CD14-positive monocyte (primary cell): ENCODE measurements at regions not wholly inside any gene's neighbourhood (a gene's known extent, or its start where the extent isn't known, plus 50 kb on each side); places are given as distances from the start of the nearest gene placed in this dataset.

Experiments
- DNase-seq, 3 donors: peaks; one replicate each; pipeline ENCODE4 v3.0.0-alpha.2; 2011 to 2022
- H2AFZ ChIP-seq: 2 replicates; pipeline ENCODE4 v1.6.0; 2012; ENCODE audit warnings: mild to moderate bottlenecking, low read depth, low read length, inconsistent platforms; ENCODE audit not compliant: insufficient read depth, poor library complexity, severe bottlenecking
- H3K27ac ChIP-seq, 2 donors: 1 replicate in 1 of 2; 2 replicates in 1 of 2; pipeline ENCODE4 v1.5.1; 2012 to 2013; ENCODE audit warnings: low read length in 2 of 2, control low read depth in 1 of 2, inconsistent platforms in 1 of 2, low read depth in 1 of 2, mild to moderate bottlenecking in 1 of 2
- H3K27me3 ChIP-seq, 2 donors: one replicate each; pipeline versions ENCODE4 v1.6.0 to v1.6.1; 2011 to 2013; ENCODE audit warnings: low read length in 2 of 2; ENCODE audit not compliant: control insufficient read depth in 2 of 2, insufficient read depth in 2 of 2
- H3K36me3 ChIP-seq, 2 donors: replicated peaks in 1 of 2; 1 replicate in 1 of 2; 2 replicates in 1 of 2; pipeline versions ENCODE4 v1.5.1 to v1.6.1; 2012 to 2013; ENCODE audit warnings: low read length in 2 of 2, control low read depth in 1 of 2, inconsistent platforms in 1 of 2, mild to moderate bottlenecking in 1 of 2; ENCODE audit not compliant: insufficient read depth in 2 of 2, control insufficient read depth in 1 of 2
- H3K4me1 ChIP-seq, 2 donors: 1 replicate in 1 of 2; 2 replicates in 1 of 2; pipeline versions ENCODE4 v1.5.1 to v1.6.1; 2012 to 2013; ENCODE audit warnings: low read length in 2 of 2, control low read depth in 1 of 2, inconsistent platforms in 1 of 2, mild to moderate bottlenecking in 1 of 2, moderate library complexity in 1 of 2; ENCODE audit not compliant: insufficient read depth in 2 of 2, control insufficient read depth in 1 of 2
- H3K4me2 ChIP-seq: replicated peaks from 2 replicates; pipeline ENCODE3; 2012; ENCODE audit warnings: low read length, moderate library complexity, mild to moderate bottlenecking; ENCODE audit not compliant: poor library complexity, severe bottlenecking; ENCODE audit errors: extremely low read depth
- H3K4me3 ChIP-seq, 3 experiments: fragments of 200-600 bp in 1 of 3; sonication (generic) in 1 of 3; replicated peaks in 1 of 3; 1 replicate in 2 of 3; 2 replicates in 1 of 3; pipeline ENCODE4 v1.5.1; 2011 to 2013; ENCODE audit warnings: low read length in 3 of 3, mild to moderate bottlenecking in 3 of 3, control low read depth in 2 of 3, low read depth in 2 of 3, inconsistent platforms in 1 of 3, moderate library complexity in 1 of 3
- H3K79me2 ChIP-seq: 2 replicates; pipeline ENCODE4 v1.6.0; 2012; ENCODE audit warnings: mild to moderate bottlenecking, control low read depth, inconsistent platforms, low read length, moderate library complexity; ENCODE audit not compliant: insufficient read depth
- H3K9ac ChIP-seq: 2 replicates; pipeline ENCODE4 v1.6.0; 2017; ENCODE audit warnings: low read length, mild to moderate bottlenecking; ENCODE audit not compliant: insufficient read depth, poor library complexity, severe bottlenecking
- H3K9me3 ChIP-seq, 2 donors: replicated peaks in 1 of 2; 1 replicate in 1 of 2; 2 replicates in 1 of 2; pipeline versions ENCODE4 v1.5.1 to v1.6.1; 2012 to 2013; ENCODE audit warnings: low read length in 2 of 2, control low read depth in 1 of 2; ENCODE audit not compliant: control insufficient read depth in 1 of 2, insufficient read depth in 1 of 2
- H4K20me1 ChIP-seq: 2 replicates; pipeline ENCODE4 v1.6.0; 2012; ENCODE audit warnings: mild to moderate bottlenecking, low read length, control low read depth, moderate library complexity; ENCODE audit not compliant: insufficient read depth
- H3K27ac Mint-ChIP-seq, 7 donors: one replicate each; pipeline ENCODE4 v1.8.0; 2020; ENCODE audit warnings: mild to moderate bottlenecking in 7 of 7, mixed read lengths in 7 of 7, moderate library complexity in 6 of 7, inconsistent platforms in 2 of 7
- H3K27me3 Mint-ChIP-seq, 3 donors: one replicate each; pipeline ENCODE4 v1.8.0; 2021 to 2022; ENCODE audit warnings: low read depth in 3 of 3, mild to moderate bottlenecking in 3 of 3, mixed read lengths in 3 of 3, moderate library complexity in 3 of 3, inconsistent platforms in 1 of 3
- H3K36me3 Mint-ChIP-seq, 2 donors: one replicate each; pipeline ENCODE4 v1.8.0; 2020; ENCODE audit warnings: mixed read lengths in 2 of 2, inconsistent platforms in 1 of 2, mild to moderate bottlenecking in 1 of 2
- H3K4me1 Mint-ChIP-seq: one replicate; pipeline ENCODE4 v1.8.0; 2020; ENCODE audit warnings: mild to moderate bottlenecking, mixed read lengths
- H3K4me3 Mint-ChIP-seq, 2 donors: one replicate each; pipeline ENCODE4 v1.8.0; 2020; ENCODE audit warnings: mild to moderate bottlenecking in 2 of 2, mixed read lengths in 2 of 2, moderate library complexity in 1 of 2
- H3K9me3 Mint-ChIP-seq, 7 donors: one replicate each; pipeline ENCODE4 v1.8.0; 2020 to 2022; ENCODE audit warnings: mixed read lengths in 7 of 7, mild to moderate bottlenecking in 6 of 7, moderate library complexity in 6 of 7, inconsistent platforms in 2 of 7
- CTCF ChIP-seq: fragments of 200-600 bp; IDR thresholded peaks from one replicate; pipeline ENCODE4 v1.8.0; 2022; ENCODE audit warnings: antibody characterized with exemption, mild to moderate bottlenecking
- WGBS: methylation state at CpG from one replicate; pipeline ENCODE4 v1.1.5; 2013; ENCODE audit warnings: missing lambda C conversion rate; ENCODE audit not compliant: insufficient coverage; 5-methylcytosine and 5-hydroxymethylcytosine counted together
- intact Hi-C, 2 donors: fragments of 100-400 bp; cut with micrococcal nuclease; formaldehyde crosslinking; loops; one replicate each; pipeline versions ENCODE4 v1.15.0 to v1.15.1; 2023

GRCh38 chr6:23905133-23905815, 220.7 kb upstream of the NRSN1 start:
- intact Hi-C loops: no loop called here
- Histone ChIP-seq H3K4me1 (no peaks in the 10 kb centered on the region), H3K4me2 (no peak overlapping the region), H4K20me1 (no peaks in the 10 kb centered on the region), H3K27me3 (no peaks in the 10 kb centered on the region), H3K9me3 (peaks cover 0 to 6% of the 10 kb centered on the region in 2 donors), H3K36me3 (no peaks in the 10 kb centered on the region), H3K27ac (no peak overlapping the region), H3K9ac (no peak overlapping the region), H3K79me2 (no peaks in the 10 kb centered on the region), H3K4me3 (no peak overlapping the region), H2AFZ (no peak overlapping the region)
- no peaks in the 10 kb centered on the region for H3K36me3 Mint-ChIP-seq
- no peak overlapping the region for H3K4me3 Mint-ChIP-seq
- no peak overlapping the region for H3K27ac Mint-ChIP-seq
- 5% methylated on average over 3 of the region's 8 CpGs for WGBS
- peaks cover 0 to 1% (median 0%) of the 10 kb centered on the region in 3 donors for H3K27me3 Mint-ChIP-seq
- peaks cover 0 to 11% (median 3%) of the 10 kb centered on the region in 7 donors for H3K9me3 Mint-ChIP-seq
- no peak for DNase-seq
- no peak for TF ChIP-seq CTCF
- H3K4me1 Mint-ChIP-seq: no peaks in the 10 kb centered on the region

GRCh38 chr6:23910420-23910819, 215.6 kb upstream of the NRSN1 start:
- Mint-ChIP-seq H3K4me3 (no peak overlapping the region), H3K27ac (no peak overlapping the region), H3K36me3 (no peaks in the 10 kb centered on the region), H3K4me1 (no peaks in the 10 kb centered on the region), H3K27me3 (peaks cover 0 to 1% (median 0%) of the 10 kb centered on the region in 3 donors), H3K9me3 (peaks cover 0 to 18% (median 6%) of the 10 kb centered on the region in 7 donors)
- intact Hi-C loops: no loop called here
- H3K4me1 ChIP-seq: no peaks in the 10 kb centered on the region
- TF ChIP-seq CTCF: no peak
- no peak overlapping the region for H3K4me2 ChIP-seq
- no peaks in the 10 kb centered on the region for H3K36me3 ChIP-seq
- H2AFZ ChIP-seq: no peak overlapping the region
- peaks cover 4 to 6% of the 10 kb centered on the region in 2 donors for H3K9me3 ChIP-seq
- no peaks in the 10 kb centered on the region for H3K27me3 ChIP-seq
- no peaks in the 10 kb centered on the region for H3K79me2 ChIP-seq
- 80% methylated on average over 1 of the region's 2 CpGs for WGBS
- H3K4me3 ChIP-seq: no peak overlapping the region
- no peaks in the 10 kb centered on the region for H4K20me1 ChIP-seq
- H3K27ac ChIP-seq: no peak overlapping the region
- no peak for DNase-seq
- H3K9ac ChIP-seq: no peak overlapping the region
